Trophoblast cell (in vitro differentiated cells and primary cell): ENCODE measurements at regions not wholly inside any gene's neighbourhood (a gene's known extent, or its start where the extent isn't known, plus 50 kb on each side); places are given as distances from the start of the nearest gene placed in this dataset.

Source experiments
- DNase-seq, 2 donors: peaks; one replicate each; pipeline ENCODE4 v3.0.0-alpha.2; 2016
- H2AFZ ChIP-seq: 2 replicates; pipeline ENCODE4 v1.6.1; 2013; ENCODE audit warnings: low read length, moderate library complexity, mild to moderate bottlenecking; ENCODE audit not compliant: insufficient read depth, poor library complexity
- H2AK5ac ChIP-seq: 2 replicates; pipeline ENCODE4 v1.6.1; 2013; ENCODE audit warnings: mild to moderate bottlenecking, low read length
- H2BK120ac ChIP-seq: 2 replicates; pipeline ENCODE4 v1.6.1; 2013; ENCODE audit warnings: low read length, mild to moderate bottlenecking, moderate library complexity; ENCODE audit not compliant: insufficient read depth, poor library complexity
- H2BK12ac ChIP-seq: 2 replicates; pipeline ENCODE4 v1.6.1; 2013; ENCODE audit warnings: mild to moderate bottlenecking, low read length, moderate library complexity
- H2BK5ac ChIP-seq: 2 replicates; pipeline ENCODE4 v1.6.1; 2013; ENCODE audit warnings: low read length, low read depth, moderate library complexity, mild to moderate bottlenecking; ENCODE audit not compliant: poor library complexity
- H3K14ac ChIP-seq: 2 replicates; pipeline ENCODE4 v1.6.1; 2013; ENCODE audit warnings: mild to moderate bottlenecking, low read length
- H3K18ac ChIP-seq: 2 replicates; pipeline ENCODE4 v1.6.1; 2013; ENCODE audit warnings: mild to moderate bottlenecking, low read length
- H3K23ac ChIP-seq: 2 replicates; pipeline ENCODE4 v1.6.1; 2013; ENCODE audit warnings: low read length
- H3K27ac ChIP-seq: 2 replicates; pipeline ENCODE4 v1.5.1; 2013; ENCODE audit warnings: low read depth, mild to moderate bottlenecking, inconsistent platforms, low read length, moderate library complexity
- H3K27me3 ChIP-seq: 2 replicates; pipeline ENCODE4 v1.6.1; 2013; ENCODE audit warnings: inconsistent platforms, mild to moderate bottlenecking, low read length, moderate library complexity; ENCODE audit not compliant: insufficient read depth
- H3K36me3 ChIP-seq, 2 experiments: 1 replicate in 1 of 2; 2 replicates in 1 of 2; pipeline ENCODE4 v1.6.1; 2013; ENCODE audit warnings: low read length in 2 of 2, mild to moderate bottlenecking in 2 of 2, moderate library complexity in 1 of 2; ENCODE audit not compliant: insufficient read depth in 2 of 2, control insufficient read depth in 1 of 2
- H3K4ac ChIP-seq: 2 replicates; pipeline ENCODE4 v1.6.1; 2013; ENCODE audit warnings: low read depth, mild to moderate bottlenecking, low read length, moderate library complexity
- H3K4me1 ChIP-seq, 2 experiments: 1 replicate in 1 of 2; 2 replicates in 1 of 2; pipeline ENCODE4 v1.6.1; 2013; ENCODE audit warnings: low read length in 2 of 2, mild to moderate bottlenecking in 2 of 2, moderate library complexity in 1 of 2; ENCODE audit not compliant: insufficient read depth in 2 of 2, control insufficient read depth in 1 of 2
- H3K4me2 ChIP-seq: 2 replicates; pipeline ENCODE4 v1.6.1; 2013; ENCODE audit warnings: inconsistent platforms, mild to moderate bottlenecking, low read length, moderate library complexity
- H3K4me3 ChIP-seq: 2 replicates; pipeline ENCODE4 v1.5.1; 2013; ENCODE audit warnings: mild to moderate bottlenecking, low read depth, low read length, inconsistent platforms
- H3K79me1 ChIP-seq: one replicate; pipeline ENCODE4 v1.6.1; 2013; ENCODE audit warnings: low read length
- H3K79me2 ChIP-seq: 2 replicates; pipeline ENCODE4 v1.6.1; 2013; ENCODE audit warnings: low read length, mild to moderate bottlenecking; ENCODE audit not compliant: control insufficient read depth, insufficient read depth, poor library complexity
- H3K9ac ChIP-seq: 2 replicates; pipeline ENCODE4 v1.6.1; 2013; ENCODE audit warnings: mild to moderate bottlenecking, low read length
- H3K9me3 ChIP-seq: 2 replicates; pipeline ENCODE4 v1.6.1; 2013; ENCODE audit warnings: low read depth, mild to moderate bottlenecking, control low read depth, inconsistent platforms, low read length; ENCODE audit not compliant: insufficient read depth
- H4K12ac ChIP-seq: 2 replicates; pipeline ENCODE4 v1.6.1; 2013; ENCODE audit warnings: low read depth, mild to moderate bottlenecking, low read length, moderate library complexity
- H4K8ac ChIP-seq: 2 replicates; pipeline ENCODE4 v1.6.1; 2013; ENCODE audit warnings: low read depth, mild to moderate bottlenecking, low read length, moderate library complexity
- H4K91ac ChIP-seq: one replicate; pipeline ENCODE4 v1.6.1; 2013; ENCODE audit warnings: low read depth, mild to moderate bottlenecking, low read length, moderate library complexity
- WGBS: extraction: QIAGEN DNeasy Blood & Tissue Kit; methylation state at CpG from one replicate; pipeline ENCODE4 v1.1.7; 2013; ENCODE audit warnings: missing lambda C conversion rate; ENCODE audit not compliant: insufficient read length, insufficient coverage; ENCODE audit errors: extremely low coverage; 5-methylcytosine and 5-hydroxymethylcytosine counted together

DNA sequence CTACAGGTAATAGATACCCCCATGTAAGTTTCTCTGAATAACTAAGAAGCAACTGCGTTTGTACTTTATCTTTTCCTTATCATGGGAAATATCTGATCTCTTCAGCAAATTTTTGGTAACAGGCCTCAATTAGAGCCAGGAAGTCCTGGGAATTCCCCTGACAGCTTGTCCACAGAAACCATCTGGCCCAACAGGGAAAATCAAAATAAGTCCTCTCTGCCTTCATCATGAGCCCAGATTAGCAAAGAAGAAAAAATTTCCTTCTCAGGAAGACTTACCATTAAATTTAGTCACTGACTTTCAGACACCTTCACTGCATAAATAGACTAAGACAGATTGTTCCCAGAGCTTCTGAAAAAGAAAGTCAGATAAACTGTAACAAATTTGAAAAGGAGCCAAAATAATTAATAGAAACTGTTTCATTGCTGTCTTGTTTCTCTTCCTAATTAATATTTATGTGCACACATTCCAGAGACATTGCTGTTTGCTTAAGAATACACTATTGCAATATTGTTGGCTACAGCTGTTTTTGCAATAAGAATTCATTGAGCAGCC lies 278.1 kb upstream of the FAT3 start:
- no peak overlapping the region for H2BK120ac ChIP-seq
- WGBS = no CpG with 5 or more reads among the region's 1 CpG
- H3K14ac ChIP-seq = no peak overlapping the region
- H3K79me2 ChIP-seq = no peaks in the 10 kb centered on the region
- H2AFZ ChIP-seq = no peak overlapping the region
- H2BK12ac ChIP-seq = no peak overlapping the region
- no peak overlapping the region for H4K8ac ChIP-seq
- no peak overlapping the region for H2AK5ac ChIP-seq
- no peak overlapping the region for H3K4me2 ChIP-seq
- H3K27ac ChIP-seq = no peak overlapping the region
- no peaks in the 10 kb centered on the region for H3K36me3 ChIP-seq
- no peak overlapping the region for H3K4me3 ChIP-seq
- no peaks in the 10 kb centered on the region for H3K27me3 ChIP-seq
- no peak overlapping the region for H4K91ac ChIP-seq
- no peaks in the 10 kb centered on the region for H3K79me1 ChIP-seq
- H3K4ac ChIP-seq = no peak overlapping the region
- H3K4me1 ChIP-seq = no peaks in the 10 kb centered on the region
- no peak for DNase-seq
- H3K9me3 ChIP-seq = no peaks in the 10 kb centered on the region
- no peak overlapping the region for H2BK5ac ChIP-seq
- H3K23ac ChIP-seq = no peak overlapping the region
- no peak overlapping the region for H4K12ac ChIP-seq
- H3K9ac ChIP-seq = no peak overlapping the region
- H3K18ac ChIP-seq = no peak overlapping the region

DNA sequence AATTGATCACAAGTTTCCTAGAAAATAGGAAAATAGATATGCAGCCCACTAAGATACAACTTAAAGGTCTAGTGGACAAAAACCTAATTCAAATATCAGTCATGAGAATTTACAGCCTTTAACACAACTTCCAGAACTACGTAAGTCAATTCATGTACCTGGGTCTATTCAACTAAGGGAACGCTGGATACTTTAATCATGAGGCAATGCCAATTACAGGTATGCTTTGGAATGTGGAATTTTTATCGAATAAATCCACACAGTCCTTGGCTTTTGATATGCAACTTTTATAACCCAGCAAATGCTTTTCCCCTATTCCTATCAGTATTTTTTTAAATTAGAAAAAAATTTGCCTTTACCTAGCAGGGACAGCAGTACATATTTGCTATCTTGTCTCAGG lies 289.5 kb upstream of the FAT3 start:
- no peak overlapping the region for H2BK12ac ChIP-seq
- H3K4me1 ChIP-seq = peaks cover 0 to 2% of the 10 kb centered on the region in 2 experiments
- no peaks in the 10 kb centered on the region for H3K9me3 ChIP-seq
- DNase-seq = no peak
- no peak overlapping the region for H2BK120ac ChIP-seq
- no peak overlapping the region for H3K23ac ChIP-seq
- no peaks in the 10 kb centered on the region for H3K79me1 ChIP-seq
- no peak overlapping the region for H3K9ac ChIP-seq
- no peak overlapping the region for H3K27ac ChIP-seq
- no peaks in the 10 kb centered on the region for H3K79me2 ChIP-seq
- no peak overlapping the region for H4K8ac ChIP-seq
- no peak overlapping the region for H3K4ac ChIP-seq
- H3K4me2 ChIP-seq = no peak overlapping the region
- H3K36me3 ChIP-seq = no peaks in the 10 kb centered on the region
- H3K18ac ChIP-seq = no peak overlapping the region
- no peaks in the 10 kb centered on the region for H3K27me3 ChIP-seq
- H2BK5ac ChIP-seq = no peak overlapping the region
- no CpG with 5 or more reads among the region's 3 CpGs for WGBS
- no peak overlapping the region for H2AK5ac ChIP-seq
- H2AFZ ChIP-seq = no peak overlapping the region
- H4K12ac ChIP-seq = no peak overlapping the region
- no peak overlapping the region for H3K14ac ChIP-seq
- no peak overlapping the region for H3K4me3 ChIP-seq
- no peak overlapping the region for H4K91ac ChIP-seq

DNA sequence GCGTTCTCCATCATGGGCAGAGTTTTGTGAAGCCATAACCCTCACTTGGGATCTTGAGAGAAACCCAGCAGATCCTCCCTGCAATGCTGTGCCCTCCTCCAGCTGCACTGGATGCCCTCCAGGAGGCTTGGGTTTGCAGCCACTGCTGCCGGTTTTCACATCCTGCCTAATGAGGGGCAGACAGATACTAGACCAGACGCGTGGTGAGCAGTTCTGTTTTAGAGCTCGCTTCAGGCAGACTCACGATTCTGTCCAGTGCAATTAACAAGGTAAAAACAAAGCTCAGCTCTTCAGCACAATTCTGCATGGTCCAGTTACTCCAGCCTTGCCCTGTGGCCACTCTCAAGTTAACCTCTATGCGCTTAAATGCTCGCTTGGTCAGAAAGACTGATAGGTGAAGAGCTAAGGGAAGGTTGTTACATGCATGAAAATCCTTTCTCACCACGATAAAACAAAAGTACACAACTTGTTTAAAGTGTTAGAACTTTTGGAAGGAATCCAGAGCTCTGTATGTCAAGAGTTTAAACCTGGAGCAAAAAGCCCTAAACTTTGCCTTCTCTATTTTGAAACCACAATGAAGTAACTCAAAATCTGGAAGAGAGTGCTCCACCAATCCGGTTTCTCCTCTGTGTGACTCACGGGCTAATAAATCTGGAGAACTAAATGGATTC lies 292.3 kb upstream of the FAT3 start:
- Histone ChIP-seq H3K27ac (no peak overlapping the region), H3K27me3 (no peaks in the 10 kb centered on the region), H3K14ac (no peak overlapping the region), H3K9me3 (no peaks in the 10 kb centered on the region), H4K12ac (no peak overlapping the region), H3K4me2 (no peak overlapping the region), H3K9ac (no peak overlapping the region), H3K79me2 (no peaks in the 10 kb centered on the region), H4K91ac (no peak overlapping the region), H3K23ac (no peak overlapping the region), H2AK5ac (no peak overlapping the region), H3K79me1 (no peaks in the 10 kb centered on the region), H2BK120ac (no peak overlapping the region), H3K4me3 (peak overlapping the region; percentile 25), H3K4ac (no peak overlapping the region), H3K18ac (no peak overlapping the region), H2BK12ac (no peak overlapping the region), H2AFZ (no peak overlapping the region), H2BK5ac (no peak overlapping the region), H3K4me1 (peaks cover 0 to 2% of the 10 kb centered on the region in 2 experiments), H4K8ac (no peak overlapping the region), H3K36me3 (no peaks in the 10 kb centered on the region)
- DNase-seq = no peak
- no CpG with 5 or more reads among the region's 11 CpGs for WGBS

DNA sequence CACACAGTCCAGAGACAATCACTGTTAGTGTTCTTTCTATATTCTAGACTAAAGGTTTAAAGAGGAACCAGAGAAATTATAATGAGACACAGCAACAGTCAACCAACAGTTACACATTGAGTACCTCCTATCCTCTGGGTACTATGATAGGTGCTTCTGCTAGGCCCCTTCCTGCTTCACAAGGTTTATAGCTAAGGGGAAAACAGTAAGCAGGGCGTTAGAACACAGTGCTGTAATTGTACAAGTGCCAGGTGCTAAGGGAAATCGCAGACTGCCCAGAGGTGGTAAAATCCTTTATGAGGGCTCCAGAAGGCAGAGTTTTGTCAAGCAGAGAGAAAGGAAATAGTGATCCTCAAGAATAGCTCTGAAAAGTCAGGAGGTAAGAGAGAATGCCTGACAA lies 297.2 kb upstream of the FAT3 start:
- H3K18ac ChIP-seq = no peak overlapping the region
- H2AK5ac ChIP-seq = no peak overlapping the region
- H3K36me3 ChIP-seq = no peaks in the 10 kb centered on the region
- no peak overlapping the region for H3K4ac ChIP-seq
- H3K14ac ChIP-seq = no peak overlapping the region
- no peaks in the 10 kb centered on the region for H3K79me1 ChIP-seq
- H3K27me3 ChIP-seq = no peaks in the 10 kb centered on the region
- no peak overlapping the region for H2BK5ac ChIP-seq
- H3K9me3 ChIP-seq = no peaks in the 10 kb centered on the region
- H2AFZ ChIP-seq = no peak overlapping the region
- no peak for DNase-seq
- H3K27ac ChIP-seq = no peak overlapping the region
- H4K12ac ChIP-seq = no peak overlapping the region
- H2BK12ac ChIP-seq = no peak overlapping the region
- H3K4me1 ChIP-seq = peaks cover 0 to 2% of the 10 kb centered on the region in 2 experiments
- no peak overlapping the region for H2BK120ac ChIP-seq
- no peak overlapping the region for H3K23ac ChIP-seq
- no peak overlapping the region for H3K9ac ChIP-seq
- no peak overlapping the region for H4K8ac ChIP-seq
- H3K4me2 ChIP-seq = no peak overlapping the region
- H3K79me2 ChIP-seq = no peaks in the 10 kb centered on the region
- no peak overlapping the region for H3K4me3 ChIP-seq
- whole genome bisulfite sequencing = no CpG with 5 or more reads among the region's 2 CpGs
- no peak overlapping the region for H4K91ac ChIP-seq
